ENCODE measurements at regions not wholly inside any gene's neighbourhood (a gene's known extent, or its start where the extent isn't known, plus 50 kb on each side); places are given as distances from the start of the nearest gene placed in this dataset.

- TF ChIP-seq CTCF (CRISPR knock-in tag; IDR thresholded peaks at IDR 0.05) (no peak), POLR2A (IDR thresholded peaks at IDR 0.05; ENCODE audit: insufficient read depth in 1 of 2, low read depth in 2 of 2, low read length in 2 of 2) (no peak), ASH2L (IDR thresholded peaks at IDR 0.05; ENCODE audit: insufficient read length, low read depth, low read length) (no peak), MYNN (CRISPR knock-in tag; IDR thresholded peaks at IDR 0.05; ENCODE audit: low read depth) (no peak), POLR2AphosphoS5 (IDR thresholded peaks at IDR 0.05; ENCODE audit: low read depth, low read length) (no peak), ARNT2 (CRISPR knock-in tag; IDR thresholded peaks at IDR 0.05; ENCODE audit: low read depth) (no peak)
Observed at GRCh38 chr5:56598941-56599340, 216.4 kb upstream of the MAP3K1 start.

Data from HepG2 (cell line).